Stimulated activated CD4-positive, alpha-beta T cell treated with anti-CD3 and anti-CD28 coated beads, Interleukin-15, amount 100 ng/mL, for 24 hours (primary cell): ENCODE measurements at regions not wholly inside any gene's neighbourhood (a gene's known extent, or its start where the extent isn't known, plus 50 kb on each side); places are given as distances from the start of the nearest gene placed in this dataset.

Experiments used
- DNase-seq: peaks from one replicate; pipeline ENCODE4 v3.0.0-alpha.2; 2020

DNA sequence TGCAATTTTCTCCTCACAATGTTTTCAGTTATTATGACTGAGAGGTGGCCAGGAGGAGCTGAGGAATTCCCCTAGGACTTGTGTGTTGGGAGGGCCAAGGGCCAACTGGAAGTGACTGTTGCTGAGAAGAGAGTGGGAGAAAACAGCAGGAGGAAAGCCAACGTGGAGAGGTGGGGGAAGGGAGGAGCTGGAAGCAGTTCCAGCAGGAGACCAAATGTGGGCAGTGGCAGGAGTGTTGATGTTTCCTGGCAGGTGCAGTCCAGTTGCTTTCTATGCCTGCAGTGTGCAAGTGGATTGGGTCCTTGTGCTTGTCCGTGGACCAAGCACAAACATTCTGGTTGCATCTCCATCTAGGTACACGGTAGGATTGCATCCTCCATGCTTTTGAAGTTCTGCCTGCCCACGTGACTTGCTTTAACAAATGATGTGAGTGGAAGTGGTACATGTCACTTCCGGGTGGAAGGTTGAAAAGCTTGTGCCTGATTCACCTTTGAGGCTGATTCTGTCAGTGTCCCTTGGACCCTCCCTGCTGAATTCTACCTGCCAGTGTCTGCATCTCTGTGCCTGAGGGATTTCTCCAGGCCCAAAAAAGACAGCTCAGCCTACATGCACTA lies 54.7 kb upstream of the CRHR1 start:
- no peak for DNase-seq

DNA sequence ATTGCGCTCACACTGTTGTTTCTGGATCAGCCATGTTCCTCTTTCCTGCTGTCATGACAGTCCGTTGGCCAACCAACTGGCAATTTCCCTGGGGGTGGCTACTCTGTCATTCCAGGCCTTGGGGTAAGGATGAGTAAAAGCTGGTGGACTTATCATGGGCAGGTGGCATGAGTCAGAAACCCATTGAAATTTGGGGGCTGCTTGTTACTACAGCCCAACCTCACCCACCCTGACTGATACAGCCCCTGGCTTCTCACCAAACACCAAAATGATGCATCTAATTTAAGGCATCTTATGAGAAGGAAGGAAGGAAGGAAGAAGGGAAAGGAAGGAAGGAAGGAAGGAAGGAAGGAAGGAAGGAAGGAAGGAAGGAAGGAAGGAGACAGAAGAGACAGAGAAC lies 53.9 kb upstream of the CRHR1 start:
- no peak for DNase-seq

GRCh38 chr17:45731459-45731858 lies 52.7 kb upstream of the CRHR1 start:
- no peak for DNase-seq

DNA sequence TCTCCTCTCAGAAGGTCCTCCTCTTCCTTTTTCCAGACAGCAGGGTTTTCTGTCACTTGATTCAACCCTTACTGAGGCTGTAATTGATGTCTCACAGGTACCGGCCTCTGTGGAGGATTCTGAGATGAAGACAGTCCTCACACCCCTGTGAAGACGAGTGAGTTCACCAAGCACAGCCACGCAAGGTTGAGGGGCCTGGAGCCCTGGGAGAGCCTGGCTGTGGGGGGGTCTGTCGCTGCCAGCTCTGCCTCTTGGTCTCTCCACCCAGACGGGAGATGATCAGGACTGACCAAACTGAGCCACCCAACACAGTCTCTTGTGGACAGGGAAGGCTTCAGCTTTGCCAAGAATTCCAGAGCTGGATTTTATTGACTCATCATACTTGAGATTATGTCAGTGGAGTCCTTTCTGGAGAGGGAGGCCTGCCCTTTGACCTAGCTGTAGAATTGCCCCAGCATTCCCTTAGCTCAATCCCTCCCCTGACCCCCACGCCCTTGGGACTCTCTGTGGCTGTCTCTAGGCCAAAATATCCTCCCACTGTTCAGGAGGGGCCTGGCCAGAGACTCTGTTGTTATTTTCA lies 51.1 kb upstream of the CRHR1 start:
- DNase-seq, result no peak

DNA sequence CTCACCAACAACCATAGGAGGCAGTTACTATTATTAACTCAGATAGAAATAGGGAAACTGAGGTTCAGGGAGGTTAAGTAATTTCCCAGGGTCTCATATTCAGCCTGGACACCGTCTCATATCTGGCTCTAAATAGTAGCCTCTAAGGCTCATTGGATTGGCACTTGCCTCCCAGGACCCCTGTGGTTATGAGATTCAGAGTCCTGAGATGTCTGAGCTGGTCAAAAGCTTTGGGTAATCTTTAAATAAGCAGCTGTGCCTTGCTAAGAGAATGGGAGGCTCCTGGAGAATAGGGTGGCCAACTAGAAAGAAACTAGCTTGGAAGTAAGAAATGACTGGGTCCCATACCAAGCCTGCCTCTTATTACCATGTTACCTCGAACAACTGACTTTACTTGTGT lies 50.3 kb upstream of the CRHR1 start:
- no peak for DNase-seq
